HL-60 (cell line): ENCODE measurements at regions not wholly inside any gene's neighbourhood (a gene's known extent, or its start where the extent isn't known, plus 50 kb on each side); places are given as distances from the start of the nearest gene placed in this dataset.

Experiments
- DNase-seq, 2 experiments: peaks; one replicate each; pipeline ENCODE4 v3.0.0-alpha.2; 2010 to 2020; ENCODE audit warnings: low read depth in 1 of 2, low spot score in 1 of 2
- H3K27ac ChIP-seq: fragments of 250-450 bp; sonication (Bioruptor Pico); replicated peaks from 2 replicates; pipeline ENCODE4 v1.5.1; 2020; ENCODE audit warnings: mild to moderate bottlenecking, moderate library complexity
- H3K27me3 ChIP-seq: fragments of 250-450 bp; sonication (Bioruptor Pico); 2 replicates; pipeline ENCODE4 v1.5.1; 2021; ENCODE audit warnings: mild to moderate bottlenecking, moderate library complexity; ENCODE audit not compliant: insufficient read depth, poor library complexity, severe bottlenecking
- H3K4me3 ChIP-seq: replicated peaks from 2 replicates; pipeline ENCODE4 v1.5.1; 2011; ENCODE audit warnings: mild to moderate bottlenecking, control low read depth, low read length; ENCODE audit not compliant: insufficient read depth
- GABPA ChIP-seq: IDR thresholded peaks from 2 replicates; pipeline ENCODE4 v1.6.1; 2012; ENCODE audit warnings: low read depth
- POLR2AphosphoS5 ChIP-seq: IDR thresholded peaks from 2 replicates; pipeline ENCODE4 v1.6.1; 2012; ENCODE audit warnings: low read depth
- SPI1 ChIP-seq: IDR thresholded peaks from 2 replicates; pipeline ENCODE4 v1.6.1; 2012; ENCODE audit warnings: low read depth, mild to moderate bottlenecking, borderline replicate concordance
- TF ChIP-seq, protein P1 (sequence below): IDR thresholded peaks from one replicate; pipeline ENCODE4 v1.5.1; 2011; ENCODE audit warnings: low read length, control low read depth, inconsistent platforms; ENCODE audit not compliant: insufficient read depth
- TF ChIP-seq, protein P2 (sequence below): IDR thresholded peaks from 2 replicates; pipeline ENCODE4 v1.6.1; 2012; ENCODE audit warnings: low read depth; ENCODE audit not compliant: insufficient replicate concordance

DNA sequence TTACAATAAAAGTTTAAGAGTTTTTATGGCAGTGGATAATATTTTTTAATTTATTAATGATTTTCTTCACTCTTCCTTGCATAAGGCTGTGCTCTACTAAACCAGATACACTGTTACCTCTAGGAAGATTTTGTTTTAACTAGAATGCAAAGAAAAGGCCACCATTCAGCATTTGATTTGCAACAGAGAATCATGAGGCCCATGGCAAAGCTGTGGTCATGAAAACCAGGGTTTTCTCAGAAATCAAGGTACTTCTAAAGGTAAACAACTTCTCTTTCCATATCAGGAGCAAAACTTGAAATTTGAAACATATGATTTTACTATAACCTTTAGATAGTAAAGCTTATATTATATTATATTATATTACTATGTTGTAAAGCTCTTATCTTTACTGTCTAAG is 94.4 kb downstream of the FAM76B start:
- Histone ChIP-seq H3K4me3 (no peak overlapping the region), H3K27ac (no peak overlapping the region), H3K27me3 (no peaks in the 10 kb centered on the region)
- no peak for TF ChIP-seq SPI1
- TF ChIP-seq POLR2AphosphoS5, result no peak
- TF ChIP-seq, protein P1, sequence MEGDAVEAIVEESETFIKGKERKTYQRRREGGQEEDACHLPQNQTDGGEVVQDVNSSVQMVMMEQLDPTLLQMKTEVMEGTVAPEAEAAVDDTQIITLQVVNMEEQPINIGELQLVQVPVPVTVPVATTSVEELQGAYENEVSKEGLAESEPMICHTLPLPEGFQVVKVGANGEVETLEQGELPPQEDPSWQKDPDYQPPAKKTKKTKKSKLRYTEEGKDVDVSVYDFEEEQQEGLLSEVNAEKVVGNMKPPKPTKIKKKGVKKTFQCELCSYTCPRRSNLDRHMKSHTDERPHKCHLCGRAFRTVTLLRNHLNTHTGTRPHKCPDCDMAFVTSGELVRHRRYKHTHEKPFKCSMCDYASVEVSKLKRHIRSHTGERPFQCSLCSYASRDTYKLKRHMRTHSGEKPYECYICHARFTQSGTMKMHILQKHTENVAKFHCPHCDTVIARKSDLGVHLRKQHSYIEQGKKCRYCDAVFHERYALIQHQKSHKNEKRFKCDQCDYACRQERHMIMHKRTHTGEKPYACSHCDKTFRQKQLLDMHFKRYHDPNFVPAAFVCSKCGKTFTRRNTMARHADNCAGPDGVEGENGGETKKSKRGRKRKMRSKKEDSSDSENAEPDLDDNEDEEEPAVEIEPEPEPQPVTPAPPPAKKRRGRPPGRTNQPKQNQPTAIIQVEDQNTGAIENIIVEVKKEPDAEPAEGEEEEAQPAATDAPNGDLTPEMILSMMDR, result no peak
- no peak for TF ChIP-seq GABPA
- TF ChIP-seq, protein P2, sequence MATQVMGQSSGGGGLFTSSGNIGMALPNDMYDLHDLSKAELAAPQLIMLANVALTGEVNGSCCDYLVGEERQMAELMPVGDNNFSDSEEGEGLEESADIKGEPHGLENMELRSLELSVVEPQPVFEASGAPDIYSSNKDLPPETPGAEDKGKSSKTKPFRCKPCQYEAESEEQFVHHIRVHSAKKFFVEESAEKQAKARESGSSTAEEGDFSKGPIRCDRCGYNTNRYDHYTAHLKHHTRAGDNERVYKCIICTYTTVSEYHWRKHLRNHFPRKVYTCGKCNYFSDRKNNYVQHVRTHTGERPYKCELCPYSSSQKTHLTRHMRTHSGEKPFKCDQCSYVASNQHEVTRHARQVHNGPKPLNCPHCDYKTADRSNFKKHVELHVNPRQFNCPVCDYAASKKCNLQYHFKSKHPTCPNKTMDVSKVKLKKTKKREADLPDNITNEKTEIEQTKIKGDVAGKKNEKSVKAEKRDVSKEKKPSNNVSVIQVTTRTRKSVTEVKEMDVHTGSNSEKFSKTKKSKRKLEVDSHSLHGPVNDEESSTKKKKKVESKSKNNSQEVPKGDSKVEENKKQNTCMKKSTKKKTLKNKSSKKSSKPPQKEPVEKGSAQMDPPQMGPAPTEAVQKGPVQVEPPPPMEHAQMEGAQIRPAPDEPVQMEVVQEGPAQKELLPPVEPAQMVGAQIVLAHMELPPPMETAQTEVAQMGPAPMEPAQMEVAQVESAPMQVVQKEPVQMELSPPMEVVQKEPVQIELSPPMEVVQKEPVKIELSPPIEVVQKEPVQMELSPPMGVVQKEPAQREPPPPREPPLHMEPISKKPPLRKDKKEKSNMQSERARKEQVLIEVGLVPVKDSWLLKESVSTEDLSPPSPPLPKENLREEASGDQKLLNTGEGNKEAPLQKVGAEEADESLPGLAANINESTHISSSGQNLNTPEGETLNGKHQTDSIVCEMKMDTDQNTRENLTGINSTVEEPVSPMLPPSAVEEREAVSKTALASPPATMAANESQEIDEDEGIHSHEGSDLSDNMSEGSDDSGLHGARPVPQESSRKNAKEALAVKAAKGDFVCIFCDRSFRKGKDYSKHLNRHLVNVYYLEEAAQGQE, result no peak
- DNase-seq, result no peak

GRCh38 chr11:95693298-95693697 is 96.3 kb downstream of the FAM76B start:
- Histone ChIP-seq H3K27ac (no peak overlapping the region), H3K27me3 (no peaks in the 10 kb centered on the region), H3K4me3 (no peak overlapping the region)
- TF ChIP-seq, protein P2, result no peak
- no peak for TF ChIP-seq SPI1
- no peak for TF ChIP-seq POLR2AphosphoS5
- DNase-seq, result no peak

DNA sequence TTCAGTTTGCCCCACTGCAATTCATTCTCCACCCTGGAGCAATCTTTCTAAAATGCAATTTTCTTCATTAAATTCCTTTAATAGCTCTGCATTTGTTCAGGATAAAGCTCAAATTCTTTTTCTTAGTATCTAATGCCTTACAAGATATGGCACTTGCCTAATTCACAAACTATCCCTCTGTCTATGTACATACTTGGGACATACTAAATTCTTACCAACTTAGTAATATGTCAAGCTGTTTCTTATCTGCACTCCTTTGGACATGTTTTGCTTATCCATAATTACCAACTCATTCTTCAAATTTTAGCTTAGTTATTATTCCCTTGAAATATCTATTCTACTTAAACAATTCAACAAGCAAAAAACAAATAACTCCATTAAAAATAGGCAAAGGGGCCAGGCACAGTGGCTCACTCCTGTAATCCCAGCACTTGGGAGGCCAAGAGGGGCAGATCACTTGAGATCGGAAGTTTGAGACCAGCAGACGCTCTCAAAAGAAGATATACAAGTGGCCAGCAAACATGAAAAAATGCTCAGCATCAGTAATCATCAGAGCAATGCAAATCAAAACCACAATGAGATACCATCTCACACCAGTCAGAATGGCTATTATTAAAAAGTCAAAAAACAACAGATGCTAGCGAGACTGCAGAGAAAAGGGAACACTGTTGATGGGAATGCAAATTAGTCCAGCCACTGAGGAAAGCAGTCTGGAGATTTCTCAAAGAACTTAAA is 96.9 kb downstream of the FAM76B start:
- no peak overlapping the region for H3K27ac ChIP-seq
- no peak for DNase-seq
- no peak overlapping the region for H3K4me3 ChIP-seq
- TF ChIP-seq, protein P2, result no peak
- TF ChIP-seq GABPA, result no peak
- no peak for TF ChIP-seq POLR2AphosphoS5
- TF ChIP-seq SPI1, result no peak
- H3K27me3 ChIP-seq, result no peaks in the 10 kb centered on the region

DNA sequence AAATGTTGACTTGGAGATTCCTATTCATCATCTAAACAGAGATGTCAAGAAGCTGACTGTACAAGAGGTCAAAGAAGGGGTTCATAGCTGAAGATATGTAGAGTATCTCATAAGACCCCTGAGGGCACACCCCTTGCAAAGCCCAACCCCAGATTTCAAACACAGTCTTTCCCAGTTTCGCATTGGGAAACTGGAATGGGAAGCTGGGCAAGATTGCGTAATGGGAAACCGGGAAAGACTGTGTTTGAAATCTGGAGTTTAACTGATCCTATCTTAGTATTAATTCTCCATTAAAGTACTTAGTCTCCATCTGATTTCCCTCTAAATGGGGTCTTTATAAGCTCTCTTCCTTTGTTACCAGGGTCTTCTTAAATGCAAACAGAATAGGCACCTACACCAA is 99.5 kb downstream of the FAM76B start:
- no peak for DNase-seq
- TF ChIP-seq GABPA, result no peak
- TF ChIP-seq, protein P1, result no peak
- TF ChIP-seq, protein P2, result no peak
- no peak for TF ChIP-seq SPI1
- no peak for TF ChIP-seq POLR2AphosphoS5
- H3K27me3 ChIP-seq, result no peaks in the 10 kb centered on the region

More for the DNA sequence above, 99.5 kb downstream of the FAM76B start:
- Histone ChIP-seq H3K4me3 (no peak overlapping the region), H3K27ac (no peak overlapping the region)
